Superior temporal gyrus (tissue), 1 donor: ENCODE measurements at regions not wholly inside any gene's neighbourhood (a gene's known extent, or its start where the extent isn't known, plus 50 kb on each side); places are given as distances from the start of the nearest gene placed in this dataset.

Source experiments
- DNase-seq: peaks from one replicate; pipeline ENCODE4 v3.0.0-alpha.2; 2016; ENCODE audit errors: extremely low spot score

GRCh38 chr6:103081876-103082630 is 1688.5 kb downstream of the GRIK2 start:
- DNase-seq, result no peak

- no peak for DNase-seq
Measured at GRCh38 chr6:103081126-103081525, 1687.6 kb downstream of the GRIK2 start.

- no peak for DNase-seq
Measured at GRCh38 chr6:103080497-103080896, 1687.0 kb downstream of the GRIK2 start.

- no peak for DNase-seq
Measured at GRCh38 chr6:103079867-103080266, 1686.4 kb downstream of the GRIK2 start.

GRCh38 chr6:103062136-103062535 is 1668.6 kb downstream of the GRIK2 start:
- no peak for DNase-seq

GRCh38 chr6:103047567-103047966 is 1654.1 kb downstream of the GRIK2 start:
- no peak for DNase-seq

GRCh38 chr6:103042336-103042735 is 1648.8 kb downstream of the GRIK2 start:
- DNase-seq, result no peak

GRCh38 chr6:103036846-103037245 is 1643.3 kb downstream of the GRIK2 start:
- DNase-seq, result no peak

GRCh38 chr6:103027271-103027931 is 1633.9 kb downstream of the GRIK2 start:
- DNase-seq, result no peak

GRCh38 chr6:103018426-103018825 is 1624.9 kb downstream of the GRIK2 start:
- no peak for DNase-seq

- DNase-seq, result no peak
Measured at GRCh38 chr6:103017878-103018277, 1624.4 kb downstream of the GRIK2 start.

GRCh38 chr6:103011605-103012004 is 1618.1 kb downstream of the GRIK2 start:
- DNase-seq, result no peak

GRCh38 chr6:103002282-103002681 is 1608.8 kb downstream of the GRIK2 start:
- no peak for DNase-seq

- DNase-seq, result no peak
Measured at GRCh38 chr6:103001724-103002123, 1608.2 kb downstream of the GRIK2 start.

GRCh38 chr6:103000688-103001087 is 1607.2 kb downstream of the GRIK2 start:
- no peak for DNase-seq

- no peak for DNase-seq
Measured at GRCh38 chr6:102995491-102995890, 1602.0 kb downstream of the GRIK2 start.

GRCh38 chr6:102994866-102995265 is 1601.4 kb downstream of the GRIK2 start:
- DNase-seq, result no peak

GRCh38 chr6:102986086-102986485 is 1592.6 kb downstream of the GRIK2 start:
- DNase-seq, result no peak

GRCh38 chr6:102984357-102984756 is 1590.8 kb downstream of the GRIK2 start:
- no peak for DNase-seq

GRCh38 chr6:102981490-102982015 is 1588.0 kb downstream of the GRIK2 start:
- DNase-seq, result no peak

- DNase-seq, result no peak
Measured at GRCh38 chr6:102980951-102981350, 1587.4 kb downstream of the GRIK2 start.

- DNase-seq, result no peak
Measured at GRCh38 chr6:102961902-102962301, 1568.4 kb downstream of the GRIK2 start.

- no peak for DNase-seq
Measured at GRCh38 chr6:102950967-102951366, 1557.5 kb downstream of the GRIK2 start.
